ENCODE measurements at regions not wholly inside any gene's neighbourhood (a gene's known extent, or its start where the extent isn't known, plus 50 kb on each side); places are given as distances from the start of the nearest gene placed in this dataset.
"Not testable (repeated sequence)": the region's sequence is repeated elsewhere in the genome, so short reads cannot be mapped to it uniquely, and the experiment has no call there.

GRCh38 chr14:42482345-42482971 is 875.8 kb downstream of the LRFN5 start:
- not testable (repeated sequence) for TF ChIP-seq CTCF, POLR2A (IDR thresholded peaks at IDR 0.05)

Data from thyroid gland (tissue), 4 donors.